HG02938 (cell line): ENCODE measurements at regions not wholly inside any gene's neighbourhood (a gene's known extent, or its start where the extent isn't known, plus 50 kb on each side); places are given as distances from the start of the nearest gene placed in this dataset.

Source experiments
- ATAC-seq: cut with Tn5 transposase; IDR thresholded peaks from one replicate; pipeline ENCODE4 v1.9.1; 2021; ENCODE audit warnings: mild to moderate bottlenecking, moderate library complexity; ENCODE audit not compliant: unreplicated experiment

DNA sequence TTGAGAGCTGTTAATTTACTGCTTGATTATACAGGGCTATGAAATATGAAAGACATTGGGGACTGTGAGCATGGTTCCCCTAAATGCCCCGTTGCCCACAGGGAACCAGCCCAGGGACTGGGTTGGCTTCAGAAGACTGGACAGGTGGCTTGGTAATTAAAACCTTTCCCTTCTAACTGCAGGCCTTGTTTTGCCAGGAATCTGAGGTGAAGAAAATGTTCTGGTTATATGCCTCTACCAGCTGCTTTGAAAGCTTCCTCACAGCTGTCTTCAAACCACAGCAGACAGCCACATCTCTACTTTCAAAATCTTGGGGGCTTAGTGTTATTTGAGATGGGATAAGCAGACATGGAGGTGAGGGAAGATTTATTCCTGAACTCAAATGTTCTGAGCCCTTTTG lies 153.3 kb upstream of the SPRY4 start:
- no peak for ATAC-seq

DNA sequence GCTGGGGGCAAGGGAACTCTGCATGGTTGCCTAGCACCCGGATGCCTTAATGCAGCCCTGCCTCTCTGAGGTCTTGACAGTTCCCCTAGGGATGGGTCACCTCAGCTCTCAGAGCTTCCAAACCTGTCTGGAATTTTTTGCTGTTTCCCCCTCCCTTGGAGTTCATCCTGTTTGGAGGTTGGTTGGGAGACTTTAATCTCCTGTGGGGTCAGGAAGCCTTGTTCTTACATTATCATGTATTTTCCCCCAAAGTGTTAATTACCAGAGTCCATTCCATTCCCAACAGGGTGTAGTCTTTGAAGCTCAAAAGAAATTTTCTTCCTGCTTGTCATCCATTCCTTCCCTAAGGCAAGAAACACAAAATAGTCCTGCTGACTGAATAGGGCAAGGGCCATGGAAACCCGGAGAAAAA lies 150.3 kb upstream of the SPRY4 start:
- ATAC-seq: no peak

DNA sequence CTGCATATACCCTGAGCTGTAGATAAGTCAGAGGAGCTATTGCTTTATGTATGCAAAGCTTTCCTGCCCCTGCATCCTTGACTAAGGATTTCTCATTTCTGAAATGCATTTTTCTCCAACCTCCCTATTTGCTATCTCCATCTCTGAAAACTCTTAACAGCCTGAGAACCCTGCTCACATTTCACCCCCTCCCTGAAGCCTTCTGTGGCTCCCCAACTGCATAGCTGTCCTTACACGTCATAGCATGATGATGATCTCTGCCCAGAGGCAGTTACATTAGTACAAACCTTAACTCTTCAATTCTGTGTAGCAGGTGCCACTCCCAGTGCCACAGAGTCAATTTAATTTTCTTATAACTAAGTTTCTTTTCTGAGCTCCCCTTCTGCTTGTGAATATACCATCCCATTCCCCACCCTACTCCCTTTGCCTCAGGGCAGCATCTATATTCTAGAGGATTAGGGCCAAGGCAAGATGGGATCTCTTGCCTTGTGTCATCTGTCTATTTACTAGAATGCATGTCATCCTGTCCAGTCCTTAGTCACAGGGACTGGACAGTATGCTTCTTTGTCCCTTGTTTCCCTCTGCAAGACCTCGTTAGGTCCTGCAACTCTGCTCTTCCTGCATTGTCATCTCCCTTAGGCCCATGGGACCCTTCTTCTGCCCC lies 149.7 kb upstream of the SPRY4 start:
- no peak for ATAC-seq

DNA sequence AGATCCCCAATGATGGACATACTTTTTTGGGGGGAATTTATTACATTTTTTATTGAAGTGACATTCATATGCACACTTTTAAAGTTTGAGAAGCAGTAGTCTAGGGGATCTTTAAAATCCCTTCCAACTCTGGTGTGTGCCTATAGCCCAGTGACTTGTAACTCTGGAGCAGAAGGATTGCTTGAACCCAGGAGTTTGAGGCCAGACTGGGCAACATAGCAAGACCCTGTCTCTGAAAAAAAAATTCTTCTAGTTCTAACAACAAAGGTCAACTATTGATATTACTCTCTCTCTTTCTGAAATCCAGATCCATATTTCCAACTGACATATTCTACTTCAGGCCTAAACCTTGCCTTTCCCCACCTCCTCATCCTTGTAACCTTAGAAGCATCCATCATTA lies 148.2 kb upstream of the SPRY4 start:
- ATAC-seq: no peak

DNA sequence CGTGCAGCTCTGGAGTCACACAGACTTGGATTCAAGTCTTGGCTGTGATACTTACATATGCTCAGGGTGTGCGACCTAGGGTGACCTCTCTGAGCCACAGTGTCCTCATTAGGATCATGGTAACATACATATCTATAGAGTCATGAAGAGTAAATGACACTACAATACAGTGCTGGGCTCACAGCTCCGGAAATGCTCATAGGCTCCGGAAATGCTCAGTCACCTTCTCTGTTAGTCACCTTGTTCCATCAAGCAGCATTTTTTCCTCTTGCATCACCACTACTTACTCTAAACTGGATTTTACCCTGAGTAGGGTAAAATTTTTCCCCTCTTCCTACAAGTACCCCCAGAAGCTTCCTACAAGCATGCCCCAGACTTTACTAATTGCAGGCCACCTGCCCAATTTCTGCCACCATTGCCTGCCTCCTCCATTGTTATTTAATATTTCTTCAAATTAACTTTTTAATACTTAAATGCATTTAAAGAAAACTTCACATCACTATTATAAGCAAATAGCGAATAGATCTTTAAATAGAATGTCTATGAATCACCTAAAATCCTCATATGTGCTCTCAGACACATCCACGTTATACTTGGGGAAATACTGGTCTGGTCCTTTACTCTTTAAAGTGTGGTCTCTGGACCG lies 147.6 kb upstream of the SPRY4 start:
- ATAC-seq: no peak

DNA sequence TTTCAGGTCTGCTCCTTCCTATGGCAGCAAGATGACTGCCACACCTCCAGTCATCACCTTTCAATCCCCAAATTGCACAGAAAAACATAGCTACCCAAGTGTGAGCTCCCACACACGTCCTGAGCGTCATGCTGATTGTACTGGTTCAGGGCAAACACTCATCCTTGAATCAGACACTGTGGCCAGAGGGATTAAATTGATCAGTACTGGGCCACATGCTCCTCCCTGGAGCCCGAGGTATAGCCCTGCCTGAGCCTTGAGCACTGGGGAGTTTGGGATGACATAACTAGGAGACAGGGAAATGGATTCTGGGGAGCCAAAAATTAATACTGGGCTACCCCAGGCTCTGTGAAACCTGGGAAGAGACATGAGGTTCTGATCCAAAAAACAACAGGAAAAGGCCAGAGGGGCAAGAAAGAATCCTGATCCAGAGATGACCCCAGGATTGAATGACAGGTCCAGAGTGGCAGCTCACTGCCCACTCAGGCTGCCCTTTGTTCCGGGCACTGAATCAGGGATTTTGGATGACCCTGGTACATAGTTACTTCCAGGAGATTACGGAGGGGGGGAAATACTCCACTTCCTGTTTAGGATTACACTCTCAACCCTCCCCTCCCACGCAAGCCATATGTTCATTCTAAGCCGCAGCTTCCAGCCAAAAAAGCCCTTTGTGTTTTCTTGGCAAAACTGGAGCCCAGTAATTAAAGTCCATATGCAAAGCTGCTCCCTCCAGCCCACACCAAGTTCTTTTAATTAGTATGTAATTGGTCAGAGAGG lies 141.6 kb upstream of the SPRY4 start:
- no peak for ATAC-seq

DNA sequence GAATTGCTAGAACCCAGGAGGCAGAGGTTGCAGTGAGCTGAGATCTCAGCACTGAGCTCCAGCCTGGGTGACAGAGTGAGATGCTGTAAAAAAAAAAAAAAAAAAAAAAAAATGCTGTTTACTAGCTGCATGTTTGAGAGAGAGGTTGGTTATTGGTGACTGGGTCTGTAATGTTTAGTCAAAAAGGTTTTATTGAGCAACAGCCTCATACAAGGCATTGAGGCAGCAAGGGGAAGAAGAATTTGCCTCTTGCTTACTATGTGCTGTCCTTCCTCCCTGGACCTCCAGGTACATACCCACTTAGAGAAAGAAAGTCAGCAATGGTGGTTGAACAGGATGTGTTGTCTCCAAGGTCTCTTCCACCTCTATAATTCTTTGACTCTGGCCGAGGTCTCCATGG lies 140.7 kb upstream of the SPRY4 start:
- no peak for ATAC-seq

DNA sequence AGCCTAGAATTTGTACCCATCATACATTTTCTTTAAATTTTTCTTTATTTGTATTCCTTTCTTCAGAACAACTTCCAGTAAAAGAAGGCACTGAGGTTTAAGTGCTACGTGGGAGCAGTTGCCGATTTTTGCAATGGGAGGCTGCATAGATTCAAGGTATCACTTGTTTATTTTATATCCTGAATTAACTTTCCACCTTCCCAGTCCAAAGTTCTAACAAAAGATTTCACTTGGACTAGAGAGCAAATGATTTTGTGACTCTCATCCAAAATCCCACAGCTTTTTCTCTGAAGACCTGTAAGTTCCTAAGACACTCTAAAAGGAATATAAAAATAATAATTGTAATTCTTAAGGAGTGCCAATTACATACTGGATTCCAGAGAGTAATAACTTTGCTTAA lies 139.1 kb upstream of the SPRY4 start:
- ATAC-seq: no peak

DNA sequence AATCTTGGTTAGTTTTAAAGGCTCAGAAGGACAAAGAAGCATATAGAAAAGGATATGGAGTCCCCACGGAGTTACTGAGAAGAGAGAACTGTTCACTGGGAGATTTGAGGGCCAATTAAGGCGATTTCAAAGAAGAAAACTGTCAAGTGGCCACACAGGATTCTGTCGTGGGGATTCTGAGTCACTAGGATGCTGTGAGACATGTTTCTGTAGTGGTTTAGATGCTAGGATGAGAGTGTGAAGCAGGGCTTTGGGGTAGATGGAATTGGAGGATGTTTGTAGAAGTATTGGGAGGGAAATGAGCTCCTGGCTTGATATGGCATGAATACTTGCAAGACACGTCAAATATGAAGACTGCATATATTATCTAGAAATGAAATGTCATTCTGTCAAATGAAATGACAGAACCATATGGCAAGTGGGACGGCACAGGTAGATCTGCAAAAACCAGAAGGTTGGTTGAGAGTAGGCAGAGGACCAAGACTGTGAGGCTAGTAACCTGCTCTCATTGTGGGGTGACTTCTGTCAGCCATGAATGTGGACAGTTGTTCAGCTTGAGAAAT lies 136.3 kb upstream of the SPRY4 start:
- ATAC-seq: no peak

DNA sequence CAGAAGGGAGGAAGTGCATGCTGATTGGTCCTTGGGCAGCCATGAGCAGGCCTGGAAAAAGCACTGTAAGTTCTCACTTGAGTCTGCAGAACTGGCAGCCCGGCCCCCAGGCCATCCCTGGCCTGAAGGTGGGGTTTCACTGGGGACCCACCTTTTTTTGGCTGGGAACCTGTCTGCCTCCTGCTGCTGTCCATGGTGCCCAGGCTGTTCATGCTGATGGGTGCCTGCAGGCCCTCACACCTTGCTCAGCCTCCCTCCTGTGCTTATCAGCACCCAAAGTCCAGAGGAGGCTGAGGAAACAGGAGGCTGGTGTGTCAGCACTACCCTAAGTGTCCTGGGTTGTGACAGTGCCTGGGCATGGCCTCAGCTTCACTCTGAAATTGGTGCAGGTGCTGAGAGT lies 134.4 kb upstream of the SPRY4 start:
- no peak for ATAC-seq

DNA sequence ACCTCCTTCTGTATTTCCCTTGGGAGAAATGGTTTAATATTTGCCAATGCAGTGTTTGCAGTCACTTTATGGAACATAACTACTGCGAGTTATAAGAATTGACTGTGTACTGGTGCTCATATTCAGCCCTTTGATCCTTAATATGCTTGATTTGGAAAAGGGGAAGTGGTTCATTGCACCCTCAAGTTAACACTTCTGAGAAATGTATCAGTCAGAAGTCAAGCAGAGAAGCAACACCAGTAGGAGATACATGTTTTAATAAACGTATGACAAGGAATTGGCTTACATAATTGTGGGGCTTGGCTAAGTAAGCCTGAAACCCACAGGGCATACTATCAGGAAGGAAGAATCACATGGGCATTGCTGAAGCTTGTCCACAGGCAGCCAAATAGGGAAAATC lies 131.0 kb upstream of the SPRY4 start:
- ATAC-seq: no peak

DNA sequence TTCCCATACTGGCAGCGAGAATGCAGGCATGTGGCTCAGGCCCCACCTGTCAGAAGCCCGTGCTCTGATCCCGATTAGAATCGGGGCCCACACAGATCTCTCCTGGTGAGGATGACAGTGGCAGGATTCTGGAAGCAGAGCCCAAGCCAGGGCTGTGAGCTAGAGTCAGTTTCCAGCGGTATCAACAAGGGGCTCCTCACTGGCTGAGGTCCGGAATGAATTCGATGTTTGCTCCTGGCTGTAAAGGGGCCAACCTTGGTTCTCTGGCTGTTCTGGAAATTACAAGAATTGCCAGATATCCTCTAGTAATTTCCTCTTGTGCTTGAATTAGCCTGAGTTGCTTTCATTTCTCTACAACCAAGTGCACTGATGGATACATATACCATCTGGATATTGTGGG lies 129.1 kb upstream of the SPRY4 start:
- no peak for ATAC-seq

DNA sequence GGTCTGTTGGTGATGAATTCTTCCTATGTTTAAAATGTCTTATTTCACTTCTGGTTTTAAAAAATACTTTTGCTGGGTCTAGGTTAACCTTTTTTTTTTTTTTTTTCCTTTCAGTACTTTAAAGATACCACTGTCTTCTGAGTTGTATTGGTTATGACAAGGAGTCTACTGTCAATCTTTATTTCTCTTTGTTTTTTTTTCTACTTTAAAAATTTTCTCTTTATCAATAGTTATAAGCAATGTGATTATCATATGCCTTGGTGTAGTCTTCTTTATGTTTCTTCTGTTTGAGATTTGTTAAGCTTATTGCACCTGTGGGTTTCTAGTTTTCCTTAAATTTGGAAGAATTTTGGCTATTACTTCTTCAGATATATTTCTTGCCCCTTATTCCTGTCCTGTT lies 125.6 kb upstream of the SPRY4 start:
- ATAC-seq: no peak

DNA sequence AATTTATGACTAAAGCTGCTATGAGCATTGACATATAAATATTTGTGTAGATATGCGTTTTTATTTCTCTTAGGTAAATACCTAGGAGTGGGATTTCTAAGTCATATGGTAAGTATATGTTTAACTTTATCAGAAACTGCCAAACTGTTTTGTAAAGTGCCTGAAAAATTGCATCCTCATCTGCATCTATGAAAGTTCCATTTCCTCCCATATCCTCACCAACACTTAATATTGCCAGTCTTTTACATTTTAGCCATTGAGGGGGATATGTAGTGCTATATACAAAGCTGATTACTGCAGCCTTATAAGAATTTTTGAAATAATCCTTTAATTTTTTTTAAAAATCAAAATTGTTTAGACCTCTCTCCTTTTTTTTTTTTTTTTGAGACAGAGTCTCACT lies 123.1 kb upstream of the SPRY4 start:
- no peak for ATAC-seq

DNA sequence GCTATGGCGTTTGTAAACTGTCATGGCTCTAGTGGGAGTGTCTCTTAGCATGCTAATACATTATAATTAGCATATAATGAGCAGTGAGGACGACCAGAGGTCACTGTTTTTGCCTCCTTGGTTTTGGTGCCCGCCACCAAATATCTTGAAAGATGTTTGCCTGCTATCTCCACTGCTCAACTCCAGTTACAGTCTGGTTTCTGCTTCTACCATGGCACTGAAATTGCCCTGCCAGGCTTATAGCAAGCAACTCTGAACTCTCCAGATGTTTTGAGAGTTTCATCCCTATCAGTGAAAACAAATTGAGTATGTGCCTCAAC lies 122.1 kb upstream of the SPRY4 start:
- ATAC-seq: no peak

DNA sequence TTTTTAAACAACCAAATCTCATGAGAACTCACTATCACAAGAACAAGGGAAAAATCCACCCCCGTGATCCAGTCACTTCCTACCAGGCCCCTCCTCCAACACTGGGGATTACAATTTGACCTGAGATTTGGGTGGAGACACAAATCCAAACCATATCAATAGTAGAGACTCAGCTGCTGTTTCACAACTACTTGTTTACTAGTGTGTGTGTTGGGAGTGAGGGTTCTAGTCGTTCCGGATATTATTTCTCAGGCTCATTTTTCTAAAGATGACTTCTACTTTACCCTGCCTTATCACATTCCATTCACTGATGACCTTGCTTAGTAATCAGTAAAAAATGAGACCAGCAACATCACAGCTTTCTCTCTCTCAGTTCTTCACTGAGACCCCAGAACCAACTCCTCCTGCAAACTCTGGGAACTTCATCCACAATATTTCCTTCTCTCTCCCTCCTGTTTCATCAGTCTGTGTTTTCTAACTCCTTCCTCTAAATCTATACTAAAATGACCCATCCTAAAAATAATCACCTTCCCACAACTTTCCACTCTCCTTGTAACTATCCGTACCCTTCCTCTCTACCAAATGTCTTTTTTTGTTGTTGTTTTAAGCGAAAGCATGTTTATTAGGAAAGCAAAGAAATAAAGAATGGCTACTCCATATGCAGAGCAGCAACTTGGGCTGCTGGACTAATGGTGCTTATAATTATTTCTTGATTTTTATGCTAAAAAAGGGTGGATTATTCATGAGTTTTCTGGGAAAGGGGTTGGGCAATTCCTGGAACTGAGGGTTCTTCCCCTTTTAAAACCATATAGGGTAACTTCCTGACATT lies 121.5 kb upstream of the SPRY4 start:
- no peak for ATAC-seq

DNA sequence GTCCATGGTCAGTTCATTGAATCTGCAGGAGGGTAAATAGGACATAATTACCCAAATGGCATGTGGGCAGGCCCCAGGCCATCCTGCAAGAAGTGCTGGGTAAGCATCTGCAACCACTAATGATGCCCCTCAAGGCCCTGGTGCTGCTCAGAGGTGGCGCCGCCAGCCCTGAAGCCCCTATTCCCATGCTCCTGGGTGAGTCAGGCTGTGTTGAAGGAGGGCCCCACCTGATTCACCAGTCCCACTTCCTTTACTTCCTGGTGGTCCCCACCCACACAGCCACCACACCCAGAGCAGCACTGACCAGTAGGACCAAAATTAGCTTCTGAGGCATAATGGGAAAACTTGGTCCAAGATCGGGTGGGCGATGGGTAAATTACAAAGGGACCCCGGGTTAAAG lies 120.4 kb upstream of the SPRY4 start:
- no peak for ATAC-seq

DNA sequence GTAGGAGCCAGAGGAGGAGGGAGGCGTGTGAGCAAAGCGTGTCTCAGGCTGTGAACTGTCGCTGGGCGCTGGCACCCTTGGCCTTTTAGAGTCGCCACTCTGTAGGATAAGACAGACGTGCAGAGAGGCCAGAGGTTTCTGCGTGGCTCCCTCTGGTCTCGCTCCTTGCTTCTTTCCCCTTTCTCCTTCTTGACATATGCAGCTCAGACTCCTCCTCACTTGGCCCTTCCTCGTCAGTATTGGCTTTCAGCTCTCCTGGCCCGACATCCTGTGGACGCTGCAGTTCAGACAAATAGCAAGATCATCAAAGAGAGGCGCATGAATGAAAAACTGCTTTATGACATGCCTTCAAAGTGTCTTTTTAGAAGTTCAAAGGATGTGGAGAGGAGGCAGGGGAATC lies 116.8 kb upstream of the SPRY4 start:
- ATAC-seq: no peak

DNA sequence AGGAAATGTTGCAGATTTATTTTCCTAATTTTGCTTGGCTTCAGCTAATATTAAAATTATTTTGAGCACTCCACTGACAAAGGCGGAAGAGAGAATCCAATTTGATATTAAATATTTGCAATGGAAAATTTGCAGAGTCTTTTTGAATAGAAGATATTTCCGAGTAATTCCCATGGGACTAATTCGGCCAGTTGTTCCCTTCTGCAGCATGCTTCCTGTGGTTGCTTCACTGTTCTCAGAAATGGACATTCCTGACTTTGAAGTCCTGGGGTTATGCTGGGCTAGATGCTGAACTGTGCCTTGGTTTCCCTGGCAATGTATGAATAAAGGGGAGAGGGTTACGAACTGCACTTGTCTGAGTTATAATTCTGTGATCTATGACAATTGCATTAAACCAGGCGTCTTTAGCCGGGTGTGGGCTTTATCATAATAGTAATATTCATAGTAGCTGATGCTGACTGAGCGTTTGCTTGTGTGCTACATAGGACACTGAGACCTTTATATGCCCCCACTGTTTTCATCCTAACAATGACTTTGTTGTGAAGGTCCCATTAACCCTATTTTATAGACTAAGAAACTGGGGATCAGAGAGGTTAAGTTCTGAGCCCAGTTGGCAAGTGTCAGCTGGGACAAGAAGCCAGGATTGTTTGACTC lies 114.5 kb upstream of the SPRY4 start:
- no peak for ATAC-seq

DNA sequence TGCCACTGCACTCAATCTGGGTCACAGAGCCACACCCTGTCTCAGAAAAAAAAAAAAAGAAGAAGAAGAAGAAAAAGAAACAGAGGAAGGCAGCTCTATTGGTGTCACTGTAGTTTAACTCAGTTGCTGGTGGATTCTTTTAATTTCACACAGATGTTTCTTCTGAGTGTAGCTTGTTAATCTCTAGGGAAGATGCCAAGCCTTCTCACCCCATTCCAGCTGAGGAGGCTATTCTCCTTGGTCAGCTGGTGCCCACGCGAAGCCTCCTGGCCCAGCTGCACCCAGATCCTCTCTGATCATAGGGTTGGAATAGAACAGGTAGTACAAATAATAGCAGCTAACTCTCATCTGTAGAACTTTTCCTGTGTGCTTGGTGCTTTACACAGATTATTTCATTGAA lies 113.8 kb upstream of the SPRY4 start:
- ATAC-seq: no peak

DNA sequence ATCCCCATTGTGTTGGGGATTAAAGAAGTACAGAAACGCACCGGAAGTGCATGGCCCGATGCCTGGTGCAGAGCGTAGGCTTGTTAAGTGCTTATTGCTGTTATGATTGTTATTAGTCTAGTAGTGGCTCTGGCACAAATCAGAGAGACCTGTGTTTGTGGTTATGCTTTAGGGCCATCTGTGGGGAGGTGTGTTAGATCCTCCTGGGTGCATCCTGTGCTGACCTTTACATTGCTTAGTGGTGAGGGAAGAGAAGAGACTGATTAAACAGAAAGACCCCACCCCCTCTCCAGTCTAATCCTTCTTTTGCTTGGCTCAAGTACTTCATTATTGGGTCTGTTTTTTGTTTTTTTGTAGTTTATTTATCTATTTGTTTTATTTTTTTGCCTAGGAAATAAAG lies 112.7 kb upstream of the SPRY4 start:
- no peak for ATAC-seq
